OCI-LY3 (cell line): ENCODE measurements at regions not wholly inside any gene's neighbourhood (a gene's known extent, or its start where the extent isn't known, plus 50 kb on each side); places are given as distances from the start of the nearest gene placed in this dataset.

Source experiments
- H2AFZ ChIP-seq: fragments of 200-600, 300-600 bp; shearing (Covaris generic); 2 replicates; pipeline ENCODE4 v1.6.0; 2014; ENCODE audit warnings: antibody characterized with exemption, low read depth, low read length
- H3K27ac ChIP-seq: fragments of 200-600, 300-600 bp; sonication (generic); 2 replicates; pipeline ENCODE4 v1.5.1; 2014; ENCODE audit warnings: mild to moderate bottlenecking, low read length, moderate library complexity, mixed read lengths
- H3K27me3 ChIP-seq: fragments of 200-600, 300-600 bp; sonication (generic); 2 replicates; pipeline ENCODE4 v1.6.1; 2014; ENCODE audit warnings: low read depth, low read length, mixed read lengths
- H3K36me3 ChIP-seq: fragments of 200-600, 300-600 bp; sonication (generic); replicated peaks from 2 replicates; pipeline ENCODE3; 2014; ENCODE audit warnings: low read depth, low read length, mixed read lengths
- H3K4me1 ChIP-seq: fragments of 300-600, 200-600 bp; sonication (generic); 2 replicates; pipeline ENCODE4 v1.6.1; 2014; ENCODE audit warnings: low read length, mixed read lengths
- H3K4me2 ChIP-seq: fragments of 200-600, 300-600 bp; sonication (generic); 2 replicates; pipeline ENCODE4 v1.6.1; 2014; ENCODE audit warnings: low read length, mixed read lengths
- H3K4me3 ChIP-seq: fragments of 300-600, 200-600 bp; sonication (generic); 2 replicates; pipeline ENCODE4 v1.5.1; 2014; ENCODE audit warnings: antibody characterized with exemption, mild to moderate bottlenecking, low read length, moderate library complexity
- H3K79me2 ChIP-seq: fragments of 300-600, 200-600 bp; shearing (Covaris generic); 2 replicates; pipeline ENCODE4 v1.6.1; 2014; ENCODE audit warnings: mild to moderate bottlenecking, low read length, mixed read lengths
- H3K9ac ChIP-seq: fragments of 300-600, 200-600 bp; shearing (Covaris generic); 2 replicates; pipeline ENCODE4 v1.6.0; 2014; ENCODE audit warnings: mild to moderate bottlenecking, low read length, moderate library complexity
- H3K9me3 ChIP-seq: fragments of 200-600, 300-600 bp; shearing (Covaris generic); 2 replicates; pipeline ENCODE4 v1.6.1; 2014; ENCODE audit warnings: low read length, mixed read lengths; ENCODE audit not compliant: insufficient read depth
- H4K20me1 ChIP-seq: fragments of 200-600, 300-600 bp; sonication (generic); 2 replicates; pipeline ENCODE4 v1.6.1; 2016; ENCODE audit warnings: low read length, mixed read lengths; ENCODE audit not compliant: insufficient read depth
- CTCF ChIP-seq: fragments of 200-600, 300-600 bp; sonication (generic); IDR thresholded peaks from 2 replicates; pipeline ENCODE4 v1.5.1; 2014; ENCODE audit warnings: antibody characterized with exemption, low read length, low read depth
- EZH2phosphoT487 ChIP-seq: fragments of 200-600 bp; shearing (Covaris generic); IDR thresholded peaks from 2 replicates; pipeline ENCODE4 v1.6.1; 2018; ENCODE audit warnings: antibody characterized with exemption, mixed run types, low read depth

DNA sequence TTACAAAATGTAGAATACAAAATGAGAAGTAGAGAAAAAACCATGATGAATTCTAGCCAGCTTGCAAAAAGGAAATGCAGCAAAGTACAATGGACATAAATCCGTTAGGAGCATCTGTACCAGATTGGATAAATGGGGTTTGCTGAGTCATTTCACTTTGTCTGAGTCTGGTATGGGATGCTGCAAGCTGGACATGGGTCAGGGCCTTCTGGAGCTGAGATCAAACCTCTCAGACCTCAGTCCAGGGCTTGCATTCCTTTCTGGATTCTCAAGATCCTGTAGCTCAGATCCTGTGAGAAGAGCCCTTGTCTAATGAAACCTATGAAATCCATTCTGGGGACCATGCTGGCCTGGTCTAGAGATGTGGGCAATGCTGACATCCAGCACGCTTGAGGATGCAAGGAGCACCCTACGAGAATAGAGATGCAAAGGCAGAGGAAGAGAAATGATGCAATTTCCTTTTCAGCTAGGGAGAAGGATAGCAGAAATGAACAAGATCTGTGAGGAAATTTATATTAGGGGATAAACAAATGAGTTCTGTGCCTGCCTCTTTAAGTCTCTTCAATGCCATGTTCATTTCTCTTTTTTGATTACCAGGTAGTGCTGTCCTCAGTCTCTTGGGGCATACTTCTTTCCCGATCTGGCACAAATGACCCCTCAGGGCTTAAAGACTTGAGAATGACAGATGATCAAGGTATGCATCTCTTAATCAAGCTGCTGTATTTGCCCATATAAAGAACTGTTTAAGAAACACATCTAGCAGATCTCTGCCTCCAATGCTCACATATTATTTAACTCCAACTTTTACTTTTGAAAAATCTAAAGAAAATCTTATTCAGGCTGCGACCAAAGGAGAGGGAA, 230.4 kb downstream of the MEIS1 start:
- H3K4me2 ChIP-seq: no peak overlapping the region
- no peaks in the 10 kb centered on the region for H3K9me3 ChIP-seq
- H3K4me1 ChIP-seq: no peaks in the 10 kb centered on the region
- no peaks in the 10 kb centered on the region for H3K27me3 ChIP-seq
- H3K4me3 ChIP-seq: no peak overlapping the region
- TF ChIP-seq CTCF (no peak), EZH2phosphoT487 (no peak)
- H2AFZ ChIP-seq: no peak overlapping the region
- H3K9ac ChIP-seq: no peak overlapping the region
- no peaks in the 10 kb centered on the region for H3K36me3 ChIP-seq
- H3K27ac ChIP-seq: no peak overlapping the region
- H4K20me1 ChIP-seq: no peaks in the 10 kb centered on the region
- no peaks in the 10 kb centered on the region for H3K79me2 ChIP-seq

GRCh38 chr2:66667301-66667700, 232.4 kb downstream of the MEIS1 start:
- H2AFZ ChIP-seq: no peak overlapping the region
- no peak overlapping the region for H3K4me2 ChIP-seq
- H3K9me3 ChIP-seq: no peaks in the 10 kb centered on the region
- no peak for TF ChIP-seq CTCF
- TF ChIP-seq EZH2phosphoT487: no peak
- no peaks in the 10 kb centered on the region for H3K36me3 ChIP-seq
- no peak overlapping the region for H3K4me3 ChIP-seq
- no peaks in the 10 kb centered on the region for H3K4me1 ChIP-seq
- H3K9ac ChIP-seq: no peak overlapping the region
- no peaks in the 10 kb centered on the region for H4K20me1 ChIP-seq
- H3K27me3 ChIP-seq: no peaks in the 10 kb centered on the region
- H3K27ac ChIP-seq: no peak overlapping the region
- H3K79me2 ChIP-seq: no peaks in the 10 kb centered on the region

GRCh38 chr2:66673286-66673685, 238.4 kb downstream of the MEIS1 start:
- TF ChIP-seq CTCF (no peak), EZH2phosphoT487 (no peak)
- Histone ChIP-seq H3K4me1 (no peaks in the 10 kb centered on the region), H3K79me2 (no peaks in the 10 kb centered on the region), H3K9me3 (no peaks in the 10 kb centered on the region), H3K4me2 (no peak overlapping the region), H4K20me1 (no peaks in the 10 kb centered on the region), H3K9ac (no peak overlapping the region), H2AFZ (no peak overlapping the region), H3K4me3 (no peak overlapping the region), H3K36me3 (no peaks in the 10 kb centered on the region), H3K27ac (no peak overlapping the region), H3K27me3 (no peaks in the 10 kb centered on the region)

- H3K36me3 ChIP-seq: no peaks in the 10 kb centered on the region
- no peaks in the 10 kb centered on the region for H3K79me2 ChIP-seq
Observed at GRCh38 chr2:66674087-66674486, 239.2 kb downstream of the MEIS1 start.

More at GRCh38 chr2:66674087-66674486, 239.2 kb downstream of the MEIS1 start:
- TF ChIP-seq EZH2phosphoT487 (no peak), CTCF (no peak)
- Histone ChIP-seq H4K20me1 (no peaks in the 10 kb centered on the region), H3K4me3 (no peak overlapping the region), H2AFZ (no peak overlapping the region), H3K27ac (no peak overlapping the region), H3K27me3 (no peaks in the 10 kb centered on the region), H3K9me3 (no peaks in the 10 kb centered on the region), H3K4me1 (no peaks in the 10 kb centered on the region), H3K4me2 (no peak overlapping the region), H3K9ac (no peak overlapping the region)
